Type B pancreatic cell (in vitro differentiated cells): ENCODE measurements at regions not wholly inside any gene's neighbourhood (a gene's known extent, or its start where the extent isn't known, plus 50 kb on each side); places are given as distances from the start of the nearest gene placed in this dataset.
A peak's percentile ranks its signal among the peaks of the same experiment; 100 is the strongest.

Source experiments
- DNase-seq: peaks from one replicate; pipeline ENCODE4 v3.0.0; 2021; ENCODE audit warnings: mixed read lengths; ENCODE audit not compliant: unreplicated experiment; ENCODE audit errors: extremely low spot score
- H3K27ac Mint-ChIP-seq: 2 replicates; pipeline ENCODE4 v1.8.0; 2021; ENCODE audit warnings: mild to moderate bottlenecking, mixed read lengths
- H3K27me3 Mint-ChIP-seq: 2 replicates; pipeline ENCODE4 v1.8.0; 2021; ENCODE audit warnings: mixed read lengths
- H3K36me3 Mint-ChIP-seq: 2 replicates; pipeline ENCODE4 v1.8.0; 2021; ENCODE audit warnings: mixed read lengths
- H3K4me1 Mint-ChIP-seq: one replicate; pipeline ENCODE4 v1.8.0; 2021; ENCODE audit warnings: mixed read lengths; ENCODE audit not compliant: unreplicated experiment
- H3K4me3 Mint-ChIP-seq: 2 replicates; pipeline ENCODE4 v1.8.0; 2021; ENCODE audit warnings: mild to moderate bottlenecking, mixed read lengths
- H3K9me3 Mint-ChIP-seq: 2 replicates; pipeline ENCODE4 v1.8.0; 2021; ENCODE audit warnings: mixed read lengths
- TF ChIP-seq, protein P1 (sequence below): fragments of 200-600 bp; sonication (generic); conservative IDR thresholded peaks from 2 replicates; pipeline ENCODE4 v1.5.0; 2021; ENCODE audit warnings: antibody characterized with exemption, mild to moderate bottlenecking

DNA sequence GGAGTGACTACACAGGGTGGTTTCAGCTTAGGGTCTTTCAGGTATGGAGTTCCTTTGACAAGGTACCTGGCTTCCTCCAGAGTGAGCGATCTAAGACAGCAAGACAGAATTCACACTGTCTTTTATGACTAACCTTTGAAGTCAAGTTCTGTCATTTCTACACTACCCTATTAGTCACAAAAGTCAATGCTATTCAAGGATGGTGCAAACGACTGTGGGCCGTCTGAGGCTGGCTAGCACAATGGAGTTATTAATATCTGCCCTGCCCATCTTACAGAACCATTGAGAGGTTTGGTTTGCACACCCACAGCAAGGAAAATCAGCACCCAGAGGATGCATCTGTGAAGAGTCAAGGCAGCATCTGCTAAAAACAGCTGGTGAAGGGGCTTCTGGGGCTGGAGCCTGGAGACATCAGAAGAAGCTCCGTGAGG is 62.9 kb upstream of the XCR1 start:
- TF ChIP-seq, protein P1, sequence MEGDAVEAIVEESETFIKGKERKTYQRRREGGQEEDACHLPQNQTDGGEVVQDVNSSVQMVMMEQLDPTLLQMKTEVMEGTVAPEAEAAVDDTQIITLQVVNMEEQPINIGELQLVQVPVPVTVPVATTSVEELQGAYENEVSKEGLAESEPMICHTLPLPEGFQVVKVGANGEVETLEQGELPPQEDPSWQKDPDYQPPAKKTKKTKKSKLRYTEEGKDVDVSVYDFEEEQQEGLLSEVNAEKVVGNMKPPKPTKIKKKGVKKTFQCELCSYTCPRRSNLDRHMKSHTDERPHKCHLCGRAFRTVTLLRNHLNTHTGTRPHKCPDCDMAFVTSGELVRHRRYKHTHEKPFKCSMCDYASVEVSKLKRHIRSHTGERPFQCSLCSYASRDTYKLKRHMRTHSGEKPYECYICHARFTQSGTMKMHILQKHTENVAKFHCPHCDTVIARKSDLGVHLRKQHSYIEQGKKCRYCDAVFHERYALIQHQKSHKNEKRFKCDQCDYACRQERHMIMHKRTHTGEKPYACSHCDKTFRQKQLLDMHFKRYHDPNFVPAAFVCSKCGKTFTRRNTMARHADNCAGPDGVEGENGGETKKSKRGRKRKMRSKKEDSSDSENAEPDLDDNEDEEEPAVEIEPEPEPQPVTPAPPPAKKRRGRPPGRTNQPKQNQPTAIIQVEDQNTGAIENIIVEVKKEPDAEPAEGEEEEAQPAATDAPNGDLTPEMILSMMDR = no peak
- Mint-ChIP-seq H3K4me1 (no peaks in the 10 kb centered on the region), H3K27ac (peak overlapping the region; percentile 46), H3K4me3 (no peak overlapping the region), H3K36me3 (no peaks in the 10 kb centered on the region), H3K9me3 (no peaks in the 10 kb centered on the region), H3K27me3 (no peaks in the 10 kb centered on the region)
- peak; percentile 16 for DNase-seq

DNA sequence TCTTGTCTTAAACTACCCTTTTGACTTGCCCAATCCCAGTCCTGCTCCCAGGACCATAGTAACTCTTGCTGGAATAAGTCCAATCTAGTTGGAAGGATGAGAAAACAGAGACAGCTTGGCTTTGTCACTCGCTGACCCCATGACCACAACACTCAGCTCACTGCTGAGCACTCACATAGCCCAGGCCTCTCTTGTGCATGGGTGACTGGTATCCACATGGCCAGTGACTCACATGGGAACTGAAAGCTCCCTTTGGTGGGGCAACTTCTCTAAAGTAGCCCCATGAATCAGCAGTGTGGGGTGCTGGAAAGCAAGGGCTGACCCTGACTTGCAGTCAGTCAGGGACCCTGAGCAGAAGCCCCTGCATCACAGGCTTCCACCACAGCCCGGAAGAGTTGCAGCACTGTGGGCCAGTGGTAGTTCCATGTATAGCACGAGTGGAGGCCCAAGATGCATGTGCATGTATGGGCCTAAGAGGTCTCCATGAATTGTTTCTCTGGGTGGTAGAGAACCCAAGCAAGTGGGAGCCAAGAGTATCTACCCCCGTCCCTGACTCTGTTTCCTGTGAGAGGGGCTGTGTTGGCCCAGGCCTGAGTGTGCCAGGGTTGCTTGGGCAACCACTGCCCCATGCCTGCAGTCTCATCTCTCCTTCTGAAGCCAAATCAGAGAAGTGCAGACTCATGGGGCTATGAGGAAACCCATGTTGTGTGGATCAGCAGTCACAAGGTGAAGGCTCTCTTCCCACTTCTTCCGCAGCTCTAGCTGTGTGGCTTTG is 62.1 kb upstream of the XCR1 start:
- TF ChIP-seq, protein P1 = no peak
- Mint-ChIP-seq H3K4me3 (no peak overlapping the region), H3K4me1 (no peaks in the 10 kb centered on the region), H3K27ac (no peak overlapping the region), H3K9me3 (no peaks in the 10 kb centered on the region), H3K36me3 (no peaks in the 10 kb centered on the region), H3K27me3 (no peaks in the 10 kb centered on the region)
- DNase-seq = peak; percentile 39

DNA sequence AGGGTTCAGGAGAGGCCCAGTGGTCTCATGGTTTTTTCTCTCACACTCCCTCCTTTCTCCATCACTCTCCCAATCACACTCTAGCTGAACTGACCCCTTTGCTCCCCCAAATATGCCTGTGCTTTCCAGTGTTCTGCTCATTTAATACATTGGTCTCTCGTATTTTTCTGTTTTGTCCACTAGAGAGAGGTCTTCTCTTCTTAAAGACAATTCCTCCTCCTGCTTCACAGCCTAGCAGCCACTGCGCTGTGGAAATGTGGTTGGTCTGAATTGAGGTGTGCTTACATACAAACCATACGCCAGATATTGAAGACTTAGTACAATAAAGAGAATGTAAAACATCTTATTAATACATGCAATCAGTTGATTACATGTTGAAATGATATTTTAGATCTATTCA is 60.6 kb upstream of the XCR1 start:
- H3K36me3 Mint-ChIP-seq = no peaks in the 10 kb centered on the region
- DNase-seq = peak; percentile 4
- TF ChIP-seq, protein P1 = no peak
- no peaks in the 10 kb centered on the region for H3K9me3 Mint-ChIP-seq
- H3K4me3 Mint-ChIP-seq = no peak overlapping the region
- H3K27me3 Mint-ChIP-seq = no peaks in the 10 kb centered on the region
- H3K27ac Mint-ChIP-seq = no peak overlapping the region
- peaks cover 2% of the 10 kb centered on the region for H3K4me1 Mint-ChIP-seq

DNA sequence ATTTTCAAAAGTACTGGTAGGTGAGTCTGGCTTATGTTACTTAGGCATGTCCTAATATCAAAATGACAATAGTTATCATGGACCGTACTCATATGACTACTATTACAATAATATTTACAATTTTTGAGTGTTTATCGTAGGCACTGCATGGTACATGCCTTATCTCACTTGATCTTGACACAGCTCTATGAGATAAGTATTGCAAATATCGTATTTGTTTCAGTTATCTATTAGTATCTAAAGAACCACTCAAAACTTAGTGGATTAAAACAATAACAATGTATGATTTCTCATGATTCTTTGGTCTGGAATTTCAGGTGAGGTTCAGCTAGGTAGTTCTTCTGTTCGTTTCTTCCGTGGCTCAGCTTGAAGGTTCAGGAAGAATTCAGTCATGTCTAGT is 59.7 kb upstream of the XCR1 start:
- Mint-ChIP-seq H3K27me3 (no peaks in the 10 kb centered on the region), H3K4me1 (peaks cover 6% of the 10 kb centered on the region), H3K36me3 (no peaks in the 10 kb centered on the region), H3K9me3 (no peaks in the 10 kb centered on the region), H3K4me3 (no peak overlapping the region), H3K27ac (no peak overlapping the region)
- no peak for DNase-seq
- TF ChIP-seq, protein P1 = no peak

DNA sequence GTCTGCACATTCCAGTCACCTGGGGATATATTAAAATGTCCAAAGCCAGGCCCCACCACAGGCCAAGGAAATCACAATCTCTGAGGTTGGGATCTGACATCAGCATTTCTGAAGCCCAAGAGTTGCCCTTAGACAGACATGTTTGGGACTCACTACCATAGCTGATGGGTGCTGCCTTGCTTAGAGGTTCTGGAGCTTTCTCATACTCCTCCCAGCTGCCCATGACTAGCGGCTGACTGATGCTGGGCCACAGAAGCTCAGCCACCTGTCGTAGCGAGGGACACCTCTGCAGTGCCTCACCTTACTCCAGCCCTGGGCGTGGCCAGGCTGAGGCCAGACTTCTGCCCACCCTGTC is 58.8 kb upstream of the XCR1 start:
- H3K27ac Mint-ChIP-seq = peak overlapping the region; percentile 77
- H3K27me3 Mint-ChIP-seq = no peaks in the 10 kb centered on the region
- H3K4me1 Mint-ChIP-seq = peaks cover 9% of the 10 kb centered on the region
- no peaks in the 10 kb centered on the region for H3K36me3 Mint-ChIP-seq
- TF ChIP-seq, protein P1 = no peak
- peak overlapping the region; percentile 9 for H3K4me3 Mint-ChIP-seq
- DNase-seq = peak; percentile 43
- no peaks in the 10 kb centered on the region for H3K9me3 Mint-ChIP-seq
